NCI-H2107 (cell line): ENCODE measurements at regions not wholly inside any gene's neighbourhood (a gene's known extent, or its start where the extent isn't known, plus 50 kb on each side); places are given as distances from the start of the nearest gene placed in this dataset.

Experiments
- DNase-seq: peaks from one replicate; lab custom pipeline; 2025; lab: John Stamatoyannopoulos, UW

DNA sequence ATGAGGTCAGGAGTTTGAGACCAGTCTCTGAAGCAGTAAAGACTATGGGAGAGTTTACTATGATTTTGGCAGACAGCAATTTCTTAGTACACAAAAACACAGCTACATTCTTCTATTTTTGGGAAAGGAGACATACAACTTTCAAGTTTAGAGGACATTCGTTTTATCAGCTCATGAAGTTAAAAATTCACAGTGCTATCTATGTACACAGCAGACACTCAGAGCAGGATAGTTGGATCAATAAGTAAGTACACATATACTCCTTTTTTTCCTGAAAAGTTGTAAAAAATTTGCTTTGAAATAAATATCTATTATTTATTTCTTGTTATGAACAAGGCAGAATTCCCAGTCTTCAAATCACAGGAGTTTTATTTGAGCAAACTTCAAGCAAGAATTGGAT is 159.7 kb downstream of the SERPINI1 start:
- no peak for DNase-seq

DNA sequence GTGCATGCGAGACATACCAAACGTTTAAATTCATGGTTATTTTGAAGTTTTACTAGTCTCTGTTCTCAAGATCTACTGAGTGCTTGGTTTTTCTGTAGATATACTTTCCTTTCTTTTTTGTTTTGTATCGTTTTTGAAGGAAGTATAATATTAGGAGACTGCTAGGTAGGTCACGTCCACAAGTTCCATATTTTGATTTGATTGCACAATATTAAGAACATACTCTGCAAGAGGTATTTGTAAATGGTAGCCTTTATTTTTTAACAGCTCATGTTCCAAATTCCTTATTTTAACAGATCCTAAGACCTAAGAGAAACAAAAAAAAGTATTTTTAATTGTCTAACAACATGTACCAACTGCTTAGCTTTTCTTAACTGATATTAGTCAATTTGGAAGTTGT is 156.7 kb downstream of the SERPINI1 start:
- no peak for DNase-seq

DNA sequence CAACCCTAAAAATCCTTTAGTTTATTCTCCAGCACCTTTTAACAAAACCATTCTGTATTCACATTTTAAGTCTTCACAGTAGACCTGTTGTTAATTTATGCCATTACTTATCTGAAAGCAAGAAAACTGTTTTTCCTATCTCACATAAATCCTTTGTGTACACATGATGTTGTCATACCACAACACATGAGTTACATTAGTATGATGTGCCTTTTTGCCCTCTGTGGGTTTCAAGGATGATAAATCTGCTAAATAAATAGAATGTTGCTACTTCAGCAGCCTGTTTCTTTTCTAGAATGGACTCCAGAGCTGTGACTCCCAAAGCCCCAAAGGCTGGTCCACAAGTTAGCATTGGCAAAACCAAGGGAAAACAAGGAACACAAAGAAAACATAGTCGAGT is 151.6 kb downstream of the SERPINI1 start:
- DNase-seq: no peak

DNA sequence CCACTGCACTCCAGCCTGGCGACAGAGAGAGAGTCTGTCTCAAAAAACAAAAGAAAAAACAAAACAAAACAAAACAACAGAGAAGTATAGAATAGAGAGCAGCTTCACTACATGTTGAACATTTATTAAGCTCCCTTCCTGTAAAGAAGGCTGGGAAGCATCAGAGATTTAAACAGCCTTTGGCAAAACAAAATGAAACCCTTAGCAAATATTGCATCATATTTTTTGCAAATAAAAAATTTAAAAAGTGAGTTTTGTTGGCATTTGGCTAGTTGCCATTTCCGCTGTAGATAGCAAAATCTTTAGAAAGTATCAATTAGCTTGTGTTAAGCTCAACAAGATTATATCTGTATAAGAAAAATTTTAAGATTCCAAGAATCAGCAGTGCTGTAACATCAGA is 151.2 kb downstream of the SERPINI1 start:
- DNase-seq: no peak

DNA sequence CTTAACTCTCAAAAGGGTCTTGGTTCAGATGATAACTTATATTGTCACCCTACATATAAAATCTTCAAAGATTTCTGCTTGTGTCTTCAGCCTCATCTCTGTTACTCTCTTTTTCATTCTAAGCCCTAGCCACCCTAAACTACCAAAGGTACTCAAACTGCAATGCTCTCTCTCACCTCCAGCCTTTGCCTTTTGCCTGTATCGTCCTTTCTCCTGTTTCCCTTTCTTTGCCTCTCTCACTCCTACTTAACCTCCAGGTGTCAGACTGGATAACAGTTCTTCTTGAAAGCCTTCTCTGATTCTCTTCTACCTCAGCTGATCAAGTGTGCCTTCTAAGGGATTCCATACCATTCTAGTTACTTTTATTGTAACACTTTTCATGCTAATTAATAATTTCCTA is 149.8 kb downstream of the SERPINI1 start:
- no peak for DNase-seq

DNA sequence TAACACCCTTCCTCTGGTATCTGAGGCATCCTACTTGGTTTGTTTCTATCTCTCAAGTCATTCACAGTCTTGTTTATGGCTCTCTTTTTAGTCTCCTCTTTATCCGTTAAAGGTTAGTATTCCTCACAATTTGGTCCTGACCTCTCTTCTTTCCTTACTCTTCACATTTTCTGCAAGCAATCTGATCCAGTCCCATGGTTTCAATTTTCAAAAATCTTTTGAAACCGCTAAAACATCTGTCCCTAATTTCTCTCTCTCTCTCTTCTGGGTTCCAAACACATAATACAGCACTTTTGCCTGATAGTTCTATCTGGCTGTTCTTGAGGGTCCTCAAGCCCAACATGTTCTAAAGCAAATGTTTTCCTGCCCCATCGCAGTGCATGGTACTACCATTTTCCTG is 149.0 kb downstream of the SERPINI1 start:
- no peak for DNase-seq

DNA sequence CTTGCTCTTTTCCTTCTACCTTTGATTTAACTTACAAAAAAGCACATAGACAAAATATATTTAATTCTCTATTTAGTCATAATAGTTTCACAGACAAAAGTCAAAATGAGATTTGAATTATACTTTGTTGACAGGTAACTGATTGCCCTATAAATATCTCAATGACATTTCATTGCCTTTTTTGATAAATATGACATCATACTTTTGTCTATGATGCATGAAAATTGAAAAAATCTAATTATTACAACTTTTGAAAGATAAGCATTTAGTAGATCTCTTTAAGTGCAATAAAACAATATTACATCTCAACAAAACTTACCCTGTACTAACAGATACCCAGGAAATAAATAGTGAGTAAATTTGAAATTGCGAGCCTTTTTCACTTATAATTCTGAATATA is 147.9 kb downstream of the SERPINI1 start:
- DNase-seq: no peak

DNA sequence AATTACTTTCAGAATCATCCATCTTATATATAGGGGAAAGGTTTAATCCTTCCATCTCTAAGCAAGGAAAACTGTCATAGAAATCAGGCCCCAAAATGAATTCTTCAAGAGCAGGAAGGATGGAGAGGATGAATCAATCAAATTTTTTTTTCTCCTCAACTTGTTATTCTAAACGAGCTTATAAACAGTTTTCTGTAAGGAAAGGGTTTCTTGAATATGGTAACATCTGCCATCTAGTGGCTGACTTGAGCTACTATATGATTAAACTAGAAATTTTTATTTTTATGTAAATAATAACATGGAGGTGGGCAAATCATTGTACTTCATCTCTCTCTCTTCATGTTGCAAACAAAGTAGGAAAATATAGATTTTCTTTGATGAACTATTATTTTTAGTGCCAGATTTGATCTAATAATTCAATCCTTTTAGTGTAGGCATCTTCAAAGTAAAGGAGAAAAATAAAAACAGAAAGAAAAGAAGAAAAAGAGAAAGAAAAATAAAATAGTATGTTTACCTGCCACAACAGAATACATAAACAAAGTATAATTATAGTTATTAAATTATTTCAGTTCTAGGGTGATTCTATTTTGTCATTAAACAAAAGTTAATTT is 146.6 kb downstream of the SERPINI1 start:
- DNase-seq: peak; percentile 34

DNA sequence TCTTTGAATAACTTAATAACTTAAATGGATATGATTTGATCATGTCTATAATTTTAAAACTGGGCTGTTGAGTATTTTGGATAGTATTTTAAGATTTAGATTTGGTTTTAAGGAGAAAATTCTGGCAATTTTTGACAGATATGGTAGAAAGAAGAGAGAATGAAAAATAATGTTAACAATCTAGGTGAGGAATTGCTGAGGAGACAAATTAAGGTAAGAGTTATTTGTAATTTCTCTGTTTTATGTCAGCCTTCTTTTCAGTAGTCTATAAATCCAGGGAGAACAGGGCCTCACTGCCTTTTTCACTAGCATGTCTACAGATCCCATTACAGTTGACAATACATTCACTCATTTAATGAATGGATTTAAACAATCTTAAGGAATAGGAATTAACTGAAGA is 144.7 kb downstream of the SERPINI1 start:
- DNase-seq: no peak

DNA sequence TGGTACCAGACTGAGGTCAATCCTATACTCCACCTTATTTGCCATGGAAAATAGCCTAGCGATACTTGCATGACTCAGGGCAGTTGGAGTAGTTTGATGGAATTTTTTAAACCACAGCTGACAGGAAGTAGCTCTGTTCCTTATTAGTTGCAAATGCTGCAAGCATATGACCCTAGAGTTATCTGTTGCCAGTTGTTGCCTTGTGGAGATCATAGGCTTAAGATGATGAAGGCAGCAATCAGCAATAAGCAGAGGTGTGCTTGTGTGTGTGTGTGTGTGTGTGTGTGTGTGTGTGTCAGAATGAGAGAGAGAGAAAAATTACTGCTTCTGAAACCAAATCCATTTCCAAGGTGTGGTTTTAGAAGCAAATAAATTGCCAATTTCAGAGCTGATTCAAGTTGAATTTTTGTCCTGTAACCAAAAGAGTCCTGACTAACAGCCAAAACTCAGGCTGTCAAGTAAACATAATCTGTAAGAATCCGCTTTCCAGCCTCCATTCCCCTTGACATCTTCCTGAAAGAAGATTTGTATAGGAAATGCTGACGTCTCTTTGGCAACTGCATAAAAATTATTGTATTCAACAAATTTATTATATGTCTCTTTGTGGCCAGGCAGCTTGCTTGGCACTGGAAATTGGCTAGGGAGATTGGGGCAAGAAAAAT is 141.2 kb downstream of the SERPINI1 start:
- DNase-seq: no peak
